ENCODE measurements at regions not wholly inside any gene's neighbourhood (a gene's known extent, or its start where the extent isn't known, plus 50 kb on each side); places are given as distances from the start of the nearest gene placed in this dataset.

- no peak for DNase-seq (ENCODE audit: extremely low spot score in 2 of 2)
- no peak for TF ChIP-seq POLR2A (IDR thresholded peaks at IDR 0.05)
- TF ChIP-seq POLR2AphosphoS5 (IDR thresholded peaks at IDR 0.05; ENCODE audit: insufficient read depth in 1 of 2, low read depth in 1 of 2), result no peak
- TF ChIP-seq CTCF (IDR thresholded peaks at IDR 0.05), result no peak
- Histone ChIP-seq H3K4me1 (no peaks in the 10 kb centered on the region), H3K4me3 (no peak overlapping the region), H3K9me3 (no peaks in the 10 kb centered on the region), H3K36me3 (no peaks in the 10 kb centered on the region), H3K27ac (no peak overlapping the region), H3K27me3 (no peaks in the 10 kb centered on the region)
- intact Hi-C loops (cut with DNase I), result no loop called here
These were observed 239.4 kb upstream of the LRIG1 start for GRCh38 chr3:66740260-66740659.

- intact Hi-C loops (cut with DNase I), result no loop called here
- no peak overlapping the region for H3K4me3 ChIP-seq
- no peak for DNase-seq (ENCODE audit: extremely low spot score in 2 of 2)
- no peak for TF ChIP-seq POLR2AphosphoS5 (IDR thresholded peaks at IDR 0.05; ENCODE audit: insufficient read depth in 1 of 2, low read depth in 1 of 2)
- no peak for TF ChIP-seq POLR2A (IDR thresholded peaks at IDR 0.05)
- no peak for TF ChIP-seq CTCF (IDR thresholded peaks at IDR 0.05)
- no peaks in the 10 kb centered on the region for H3K4me1 ChIP-seq
- no peaks in the 10 kb centered on the region for H3K9me3 ChIP-seq
- no peaks in the 10 kb centered on the region for H3K36me3 ChIP-seq
- H3K27ac ChIP-seq, result no peak overlapping the region
- no peaks in the 10 kb centered on the region for H3K27me3 ChIP-seq
These were observed 243.7 kb upstream of the LRIG1 start for GRCh38 chr3:66744521-66744920.

- no peak overlapping the region for H3K27ac ChIP-seq
- H3K4me1 ChIP-seq, result no peaks in the 10 kb centered on the region
- TF ChIP-seq CTCF (IDR thresholded peaks at IDR 0.05) (no peak), POLR2A (IDR thresholded peaks at IDR 0.05) (no peak), POLR2AphosphoS5 (IDR thresholded peaks at IDR 0.05; ENCODE audit: insufficient read depth in 1 of 2, low read depth in 1 of 2) (no peak)
- intact Hi-C loops (cut with DNase I), result no loop called here
- no peaks in the 10 kb centered on the region for H3K36me3 ChIP-seq
- DNase-seq (ENCODE audit: extremely low spot score in 2 of 2), result no peak
- no peak overlapping the region for H3K4me3 ChIP-seq
- H3K9me3 ChIP-seq, result no peaks in the 10 kb centered on the region
- no peaks in the 10 kb centered on the region for H3K27me3 ChIP-seq
These were observed 244.2 kb upstream of the LRIG1 start for GRCh38 chr3:66744986-66745385.

GRCh38 chr3:66747261-66747660 lies 246.4 kb upstream of the LRIG1 start:
- DNase-seq (ENCODE audit: extremely low spot score in 2 of 2), result no peak
- no peak for TF ChIP-seq POLR2A (IDR thresholded peaks at IDR 0.05)
- no peak for TF ChIP-seq CTCF (IDR thresholded peaks at IDR 0.05)
- no peak for TF ChIP-seq POLR2AphosphoS5 (IDR thresholded peaks at IDR 0.05; ENCODE audit: insufficient read depth in 1 of 2, low read depth in 1 of 2)
- intact Hi-C loops (cut with DNase I), result no loop called here
- no peaks in the 10 kb centered on the region for H3K27me3 ChIP-seq
- no peak overlapping the region for H3K27ac ChIP-seq
- H3K4me3 ChIP-seq, result no peak overlapping the region
- H3K9me3 ChIP-seq, result no peaks in the 10 kb centered on the region
- H3K4me1 ChIP-seq, result no peaks in the 10 kb centered on the region
- H3K36me3 ChIP-seq, result no peaks in the 10 kb centered on the region

GRCh38 chr3:66747696-66748095 lies 246.9 kb upstream of the LRIG1 start:
- H3K27me3 ChIP-seq, result no peaks in the 10 kb centered on the region
- H3K36me3 ChIP-seq, result no peaks in the 10 kb centered on the region
- H3K4me1 ChIP-seq, result no peaks in the 10 kb centered on the region
- no peaks in the 10 kb centered on the region for H3K9me3 ChIP-seq
- H3K4me3 ChIP-seq, result no peak overlapping the region
- no peak for TF ChIP-seq CTCF (IDR thresholded peaks at IDR 0.05)
- no peak for TF ChIP-seq POLR2A (IDR thresholded peaks at IDR 0.05)
- no peak for TF ChIP-seq POLR2AphosphoS5 (IDR thresholded peaks at IDR 0.05; ENCODE audit: insufficient read depth in 1 of 2, low read depth in 1 of 2)
- H3K27ac ChIP-seq, result no peak overlapping the region
- DNase-seq (ENCODE audit: extremely low spot score in 2 of 2), result no peak
- intact Hi-C loops (cut with DNase I), result no loop called here
